Nephron (organoid): ENCODE measurements at regions not wholly inside any gene's neighbourhood (a gene's known extent, or its start where the extent isn't known, plus 50 kb on each side); places are given as distances from the start of the nearest gene placed in this dataset.

ENCODE experiments used
- H3K27ac Mint-ChIP-seq, 3 experiments: 2 replicates each; pipeline ENCODE4 v1.8.0; 2020; ENCODE audit warnings: mixed read lengths in 3 of 3, mild to moderate bottlenecking in 2 of 3, moderate library complexity in 1 of 3
- H3K27me3 Mint-ChIP-seq: 2 replicates; pipeline ENCODE4 v1.8.0; 2021; ENCODE audit warnings: low read depth, mild to moderate bottlenecking, moderate library complexity, mixed read lengths
- H3K36me3 Mint-ChIP-seq: 2 replicates; pipeline ENCODE4 v1.8.0; 2020; ENCODE audit warnings: low read depth, mixed read lengths
- H3K4me1 Mint-ChIP-seq: 2 replicates; pipeline ENCODE4 v1.8.0; 2020; ENCODE audit warnings: mixed read lengths
- H3K4me3 Mint-ChIP-seq, 3 experiments: 2 replicates each; pipeline ENCODE4 v1.8.0; 2020; ENCODE audit warnings: mild to moderate bottlenecking in 3 of 3, mixed read lengths in 3 of 3, moderate library complexity in 2 of 3
- H3K9me3 Mint-ChIP-seq: 2 replicates; pipeline ENCODE4 v1.8.0; 2020; ENCODE audit warnings: mixed read lengths
- TF ChIP-seq, protein P1 (sequence below), 3 experiments: fragments of 200-600 bp; sonication (generic); IDR thresholded peaks; one replicate each; pipeline ENCODE4 v1.5.0; 2021; ENCODE audit warnings: antibody characterized with exemption in 3 of 3; ENCODE audit not compliant: unreplicated experiment in 3 of 3

DNA sequence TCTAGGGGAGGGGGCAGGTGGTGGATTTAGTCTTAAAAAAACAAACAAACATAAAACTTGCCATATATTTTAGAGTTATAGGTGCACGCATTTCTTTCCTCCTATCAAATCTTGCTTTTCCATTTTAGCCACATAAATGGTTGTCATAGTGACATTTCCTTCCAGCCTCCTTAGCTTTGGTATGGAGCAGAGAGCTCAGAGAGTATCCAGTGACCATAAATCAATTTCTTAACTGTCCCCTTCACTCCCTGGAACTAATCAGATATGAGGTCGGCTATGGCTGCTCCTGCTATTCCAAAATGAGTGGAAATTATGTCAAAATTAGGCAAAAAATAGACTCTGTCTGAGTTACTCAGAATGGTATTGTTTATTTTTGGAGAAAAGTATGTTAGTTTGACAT is 164.5 kb downstream of the EBLN2 start:
- H3K4me3 Mint-ChIP-seq = no peak overlapping the region
- no peaks in the 10 kb centered on the region for H3K9me3 Mint-ChIP-seq
- peak overlapping the region in 1 of 3 experiments; percentile 72 for H3K27ac Mint-ChIP-seq
- TF ChIP-seq, protein P1, sequence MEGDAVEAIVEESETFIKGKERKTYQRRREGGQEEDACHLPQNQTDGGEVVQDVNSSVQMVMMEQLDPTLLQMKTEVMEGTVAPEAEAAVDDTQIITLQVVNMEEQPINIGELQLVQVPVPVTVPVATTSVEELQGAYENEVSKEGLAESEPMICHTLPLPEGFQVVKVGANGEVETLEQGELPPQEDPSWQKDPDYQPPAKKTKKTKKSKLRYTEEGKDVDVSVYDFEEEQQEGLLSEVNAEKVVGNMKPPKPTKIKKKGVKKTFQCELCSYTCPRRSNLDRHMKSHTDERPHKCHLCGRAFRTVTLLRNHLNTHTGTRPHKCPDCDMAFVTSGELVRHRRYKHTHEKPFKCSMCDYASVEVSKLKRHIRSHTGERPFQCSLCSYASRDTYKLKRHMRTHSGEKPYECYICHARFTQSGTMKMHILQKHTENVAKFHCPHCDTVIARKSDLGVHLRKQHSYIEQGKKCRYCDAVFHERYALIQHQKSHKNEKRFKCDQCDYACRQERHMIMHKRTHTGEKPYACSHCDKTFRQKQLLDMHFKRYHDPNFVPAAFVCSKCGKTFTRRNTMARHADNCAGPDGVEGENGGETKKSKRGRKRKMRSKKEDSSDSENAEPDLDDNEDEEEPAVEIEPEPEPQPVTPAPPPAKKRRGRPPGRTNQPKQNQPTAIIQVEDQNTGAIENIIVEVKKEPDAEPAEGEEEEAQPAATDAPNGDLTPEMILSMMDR (IDR thresholded peaks at IDR 0.05; ENCODE audit: unreplicated experiment in 3 of 3) = no peak
- H3K4me1 Mint-ChIP-seq = peaks cover 13% of the 10 kb centered on the region
- no peaks in the 10 kb centered on the region for H3K36me3 Mint-ChIP-seq
- peaks cover 12% of the 10 kb centered on the region for H3K27me3 Mint-ChIP-seq

DNA sequence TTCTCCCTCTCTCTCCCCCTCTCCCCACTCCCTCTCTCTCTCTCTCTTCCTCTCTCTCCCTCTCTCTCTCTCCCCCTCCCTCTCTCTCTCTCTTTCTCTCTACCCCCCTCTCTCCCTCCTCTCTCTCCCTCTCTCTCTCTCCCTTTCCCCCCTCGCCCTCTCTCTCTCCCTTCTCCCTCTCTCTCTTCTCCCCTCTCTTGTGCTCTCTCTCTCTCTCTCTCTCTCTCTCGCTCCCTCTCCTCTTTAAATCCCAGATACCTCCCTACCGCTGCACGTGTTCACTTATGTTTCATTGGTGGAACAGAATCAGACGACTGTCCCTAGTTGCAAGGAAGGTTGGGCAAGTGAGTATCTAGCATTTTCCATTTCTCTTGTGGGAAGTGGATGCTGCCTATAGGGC is 166.5 kb downstream of the EBLN2 start:
- Mint-ChIP-seq H3K4me3 (no peak overlapping the region), H3K27ac (no peak overlapping the region), H3K27me3 (peaks cover 9% of the 10 kb centered on the region), H3K9me3 (no peaks in the 10 kb centered on the region), H3K4me1 (peaks cover 13% of the 10 kb centered on the region), H3K36me3 (no peaks in the 10 kb centered on the region)
- TF ChIP-seq, protein P1 (IDR thresholded peaks at IDR 0.05; ENCODE audit: unreplicated experiment in 3 of 3) = no peak

DNA sequence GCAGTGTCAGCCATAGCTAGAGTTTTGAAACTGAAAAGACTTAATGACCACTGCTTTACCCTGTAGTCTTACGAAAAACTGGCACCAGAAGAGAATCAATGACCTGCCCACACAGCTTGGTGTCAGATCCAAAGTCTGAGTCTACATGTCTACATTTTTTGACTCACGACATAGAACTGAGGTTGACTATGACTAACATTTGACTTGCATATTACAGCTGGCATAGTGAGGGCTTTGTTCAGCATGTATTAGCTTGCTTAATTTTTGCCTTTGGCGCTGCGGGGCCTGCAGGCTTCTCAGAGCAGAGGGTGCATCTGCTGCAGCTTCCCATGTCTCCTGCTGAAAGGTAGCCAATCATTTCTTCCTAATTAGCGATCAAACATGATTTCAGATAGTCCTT is 167.0 kb downstream of the EBLN2 start:
- H3K27ac Mint-ChIP-seq = no peak overlapping the region
- H3K4me3 Mint-ChIP-seq = no peak overlapping the region
- TF ChIP-seq, protein P1 (IDR thresholded peaks at IDR 0.05; ENCODE audit: unreplicated experiment in 3 of 3) = no peak
- H3K4me1 Mint-ChIP-seq = peaks cover 13% of the 10 kb centered on the region
- peaks cover 13% of the 10 kb centered on the region for H3K27me3 Mint-ChIP-seq
- no peaks in the 10 kb centered on the region for H3K9me3 Mint-ChIP-seq
- no peaks in the 10 kb centered on the region for H3K36me3 Mint-ChIP-seq

DNA sequence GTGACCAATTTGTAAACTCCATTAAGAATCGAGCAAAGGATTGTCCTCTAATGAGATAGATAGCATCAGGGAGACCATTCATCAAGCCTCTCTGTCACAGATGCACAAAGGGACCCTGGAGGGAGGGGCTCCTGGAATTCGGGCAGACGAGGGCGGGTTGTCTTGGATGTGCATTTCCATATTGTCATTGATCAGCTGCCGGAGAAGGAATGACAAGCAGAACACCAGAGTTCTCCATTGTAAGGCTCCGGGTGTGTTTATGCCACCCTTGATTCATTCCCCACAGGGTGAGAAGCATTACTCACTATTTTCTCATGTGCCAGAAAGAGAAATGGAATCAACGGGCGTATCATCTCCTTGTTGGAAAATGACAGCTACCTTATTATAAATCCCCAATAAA is 167.5 kb downstream of the EBLN2 start:
- Mint-ChIP-seq H3K4me3 (no peak overlapping the region), H3K9me3 (no peaks in the 10 kb centered on the region), H3K27ac (no peak overlapping the region), H3K36me3 (no peaks in the 10 kb centered on the region), H3K27me3 (peaks cover 13% of the 10 kb centered on the region), H3K4me1 (peaks cover 13% of the 10 kb centered on the region)
- TF ChIP-seq, protein P1 (IDR thresholded peaks at IDR 0.05; ENCODE audit: unreplicated experiment in 3 of 3) = no peak

DNA sequence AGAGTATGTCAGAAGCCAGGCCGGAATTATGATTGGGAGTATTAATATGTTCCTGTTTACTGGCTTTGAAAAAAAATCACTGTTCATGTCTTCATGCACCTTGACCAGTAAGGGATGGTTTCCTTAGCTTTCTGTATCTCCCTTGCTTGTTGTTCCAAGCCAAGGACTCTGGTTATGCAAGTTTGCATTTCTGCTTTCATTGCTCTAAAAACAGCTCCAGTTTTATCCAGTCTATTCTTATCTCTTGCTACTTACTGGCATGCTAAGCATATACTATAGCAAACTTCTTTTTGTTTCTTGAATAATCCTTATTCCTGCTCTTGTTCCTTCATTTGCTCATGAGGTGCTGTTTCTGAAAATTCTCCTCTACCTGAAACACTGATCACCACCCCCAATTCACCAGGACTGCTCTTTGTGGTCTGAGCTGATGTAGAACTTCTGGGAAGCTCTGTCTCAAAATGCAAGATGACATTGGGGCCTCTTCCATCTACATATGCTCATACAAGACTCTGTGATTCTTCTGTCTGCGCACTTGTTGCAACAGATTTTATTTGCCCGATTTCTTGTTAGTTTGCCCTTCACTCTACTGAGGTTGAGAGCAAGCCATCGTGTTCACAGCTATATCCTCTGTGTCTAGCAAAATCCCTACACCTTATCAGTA is 173.0 kb downstream of the EBLN2 start:
- TF ChIP-seq, protein P1 (IDR thresholded peaks at IDR 0.05; ENCODE audit: unreplicated experiment in 3 of 3) = no peak
- H3K4me3 Mint-ChIP-seq = no peak overlapping the region
- H3K4me1 Mint-ChIP-seq = no peaks in the 10 kb centered on the region
- no peaks in the 10 kb centered on the region for H3K9me3 Mint-ChIP-seq
- peaks cover 9% of the 10 kb centered on the region for H3K27me3 Mint-ChIP-seq
- H3K36me3 Mint-ChIP-seq = no peaks in the 10 kb centered on the region
- H3K27ac Mint-ChIP-seq = no peak overlapping the region

DNA sequence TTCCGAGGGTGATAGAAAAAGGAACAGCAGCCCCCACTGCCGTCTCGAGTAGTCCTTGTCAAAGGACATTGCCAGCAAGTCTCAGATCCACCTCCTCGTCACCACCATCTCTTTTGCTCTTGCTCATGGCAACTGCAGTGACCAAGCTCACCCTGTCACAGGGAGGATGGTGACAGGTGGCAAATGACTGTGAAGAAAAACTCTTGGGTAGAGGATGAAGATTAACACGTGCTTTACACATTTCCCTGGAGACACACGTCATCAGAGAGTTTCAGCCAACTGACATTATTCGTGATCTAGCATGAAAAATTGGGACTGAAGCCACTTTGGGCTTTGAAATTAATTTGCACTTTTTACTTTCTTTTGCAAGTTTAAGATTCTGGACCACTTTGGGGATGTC is 174.3 kb downstream of the EBLN2 start:
- H3K27ac Mint-ChIP-seq = no peak overlapping the region
- TF ChIP-seq, protein P1 (IDR thresholded peaks at IDR 0.05; ENCODE audit: unreplicated experiment in 3 of 3) = no peak
- no peaks in the 10 kb centered on the region for H3K36me3 Mint-ChIP-seq
- no peak overlapping the region for H3K4me3 Mint-ChIP-seq
- no peaks in the 10 kb centered on the region for H3K4me1 Mint-ChIP-seq
- H3K9me3 Mint-ChIP-seq = no peaks in the 10 kb centered on the region
- peaks cover 4% of the 10 kb centered on the region for H3K27me3 Mint-ChIP-seq
